GM19043 (cell line): ENCODE measurements at regions not wholly inside any gene's neighbourhood (a gene's known extent, or its start where the extent isn't known, plus 50 kb on each side); places are given as distances from the start of the nearest gene placed in this dataset.

ENCODE experiments used
- ATAC-seq: cut with Tn5 transposase; IDR thresholded peaks from one replicate; pipeline ENCODE4 v1.9.1; 2021; ENCODE audit warnings: low read depth; ENCODE audit not compliant: unreplicated experiment

DNA sequence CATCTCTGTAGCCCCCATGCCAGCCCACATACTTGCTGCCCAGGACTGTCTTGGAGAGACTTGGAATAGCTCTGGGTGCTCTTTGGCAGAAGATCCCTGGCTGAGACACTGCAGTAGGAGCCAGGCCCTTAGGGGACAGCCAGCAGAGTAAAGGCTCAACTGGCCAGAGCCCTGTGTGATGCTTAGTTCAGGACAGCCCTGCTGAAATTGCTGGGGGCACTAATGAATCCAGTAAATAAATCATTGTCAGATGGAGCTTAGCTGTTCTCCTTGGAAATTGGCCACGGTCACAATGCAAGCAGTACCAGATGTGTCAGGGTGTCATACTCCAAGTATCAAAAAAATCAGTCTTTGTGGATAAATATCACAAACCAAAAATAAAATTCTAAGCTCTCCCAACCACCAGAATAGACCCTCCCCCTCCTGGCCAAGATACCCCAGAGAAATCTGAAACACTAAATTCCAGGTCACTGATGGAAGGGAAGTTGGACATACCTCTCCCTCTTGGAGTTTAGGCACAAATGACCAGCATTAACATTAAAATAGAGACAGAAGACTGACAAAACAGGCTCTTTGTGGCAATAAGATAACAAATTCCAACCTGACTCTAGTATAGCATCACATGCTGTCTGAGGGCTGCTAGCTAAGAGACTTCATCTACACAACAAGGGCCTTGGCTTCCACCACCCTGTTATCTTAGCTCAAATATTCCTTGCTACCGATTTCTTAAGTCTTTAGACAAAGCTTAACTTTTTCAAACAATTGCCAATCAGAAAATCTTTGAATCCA lies 83.2 kb upstream of the DNAH14 start:
- ATAC-seq: no peak

DNA sequence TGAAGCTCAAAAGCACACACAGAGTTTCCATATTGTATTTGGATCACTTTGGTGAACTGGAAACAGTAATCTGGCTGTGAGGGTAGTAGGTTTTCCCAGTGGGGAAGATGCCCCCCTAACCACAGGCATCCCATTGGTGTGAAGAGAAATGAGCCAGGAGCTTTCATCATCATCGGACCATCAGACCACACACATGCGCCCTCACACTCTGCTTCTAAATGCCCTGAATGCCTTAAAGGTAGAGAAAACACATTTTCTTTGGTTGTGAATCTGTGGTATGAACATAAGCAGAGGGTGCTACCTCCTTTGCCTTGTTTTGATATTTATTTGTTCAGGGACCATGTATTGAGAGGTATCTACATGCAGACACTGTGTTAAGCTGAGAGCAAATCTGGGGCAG lies 79.0 kb upstream of the DNAH14 start:
- no peak for ATAC-seq

DNA sequence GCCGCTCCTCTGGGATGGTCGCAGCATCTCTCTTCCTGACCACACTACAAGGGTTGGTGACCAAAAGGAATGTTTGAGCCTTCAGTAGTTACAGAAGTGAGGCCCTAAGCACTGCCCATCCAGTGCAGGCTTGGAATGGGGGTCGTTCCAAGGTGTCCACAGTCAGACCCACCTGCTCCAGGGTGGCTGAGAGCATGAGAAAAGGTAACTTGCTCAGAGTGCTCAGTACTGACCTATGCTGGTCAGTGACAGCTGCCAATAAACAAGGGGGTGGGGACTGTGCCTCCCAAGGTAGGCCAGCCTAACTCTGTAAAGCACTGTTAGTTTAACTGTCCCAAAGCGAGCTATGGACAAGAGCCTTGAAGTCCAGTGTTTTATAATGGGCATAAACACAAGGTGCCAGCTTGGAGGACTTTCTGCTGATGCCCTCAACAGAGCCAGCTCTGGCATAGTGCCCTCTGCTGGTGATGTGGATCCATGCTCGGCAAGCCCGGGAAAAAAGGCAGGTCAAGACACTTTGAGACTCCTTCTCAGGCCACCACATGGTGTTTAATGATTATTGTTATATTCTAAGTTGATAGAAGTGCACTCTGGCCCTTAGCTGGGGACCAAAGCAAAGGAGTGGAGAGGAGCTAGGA lies 78.1 kb upstream of the DNAH14 start:
- ATAC-seq: peak; percentile 60

DNA sequence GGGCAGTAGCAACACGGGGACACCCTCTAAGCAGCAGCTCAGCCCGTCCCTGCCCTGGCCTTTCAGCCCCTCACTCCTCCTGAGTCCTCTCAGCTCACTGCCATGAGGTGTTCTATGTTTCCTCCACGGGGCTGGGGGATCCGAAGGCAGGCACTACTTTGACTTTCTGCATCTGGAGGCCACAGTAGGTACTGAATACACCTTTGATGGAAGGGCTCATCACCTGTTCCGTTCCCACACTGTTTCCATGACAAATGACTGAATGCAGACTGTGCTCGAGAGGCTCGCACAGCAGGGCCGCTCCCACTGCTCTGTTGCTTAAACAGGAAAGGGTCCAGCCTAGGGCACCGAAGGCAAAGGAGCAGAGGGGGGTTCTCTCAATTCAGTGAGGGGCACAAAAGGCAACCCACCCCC lies 77.6 kb upstream of the DNAH14 start:
- ATAC-seq: no peak

DNA sequence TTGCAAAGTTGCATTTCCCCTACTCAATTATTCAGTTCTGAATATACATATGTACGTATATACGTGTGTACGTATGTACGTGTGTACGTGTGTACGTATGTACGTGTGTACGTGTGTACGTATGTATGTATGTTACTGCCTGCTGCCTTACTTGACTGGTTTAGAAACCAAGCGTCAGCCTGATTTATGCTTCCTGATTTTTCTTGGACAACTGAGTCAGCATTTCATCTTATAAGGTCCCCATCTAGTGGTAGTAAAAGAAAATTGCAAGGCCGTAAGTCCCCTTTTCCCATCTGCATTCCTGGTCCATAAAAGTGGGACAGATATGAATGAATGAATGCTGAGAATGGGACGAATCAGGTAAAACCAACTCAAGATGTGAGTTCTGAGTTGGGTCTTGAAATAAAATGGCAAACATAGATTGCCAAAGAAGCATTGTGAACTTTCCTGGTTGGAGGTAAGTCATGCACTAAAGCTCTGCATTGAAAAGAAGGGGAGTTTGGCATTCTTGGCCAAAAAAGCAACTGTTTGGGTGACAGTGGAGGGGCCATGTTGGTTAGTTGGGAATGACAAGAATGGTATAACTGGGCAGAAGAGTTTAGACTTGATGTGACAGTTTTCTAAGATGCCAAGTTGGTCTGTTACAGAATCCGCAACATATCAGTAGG lies 76.4 kb upstream of the DNAH14 start:
- ATAC-seq: no peak

DNA sequence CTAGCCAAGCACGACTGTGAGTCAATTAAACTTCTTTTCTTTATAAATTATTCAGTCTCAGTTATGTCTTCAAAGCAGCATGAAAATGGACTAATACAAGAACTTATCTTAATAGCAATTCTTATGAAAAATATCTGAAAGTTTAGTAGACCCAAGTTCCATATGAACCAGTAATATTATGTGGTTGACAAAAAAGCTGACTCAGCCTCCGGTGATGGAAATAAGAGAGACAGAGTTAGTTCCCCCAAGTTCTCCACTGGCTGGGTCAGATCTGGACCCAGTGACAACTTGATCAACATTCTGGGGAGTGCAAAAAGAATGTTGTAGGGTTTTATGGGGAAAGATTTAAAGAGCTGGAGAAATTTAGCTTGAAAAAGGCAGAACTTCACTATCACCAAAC lies 72.5 kb upstream of the DNAH14 start:
- no peak for ATAC-seq

DNA sequence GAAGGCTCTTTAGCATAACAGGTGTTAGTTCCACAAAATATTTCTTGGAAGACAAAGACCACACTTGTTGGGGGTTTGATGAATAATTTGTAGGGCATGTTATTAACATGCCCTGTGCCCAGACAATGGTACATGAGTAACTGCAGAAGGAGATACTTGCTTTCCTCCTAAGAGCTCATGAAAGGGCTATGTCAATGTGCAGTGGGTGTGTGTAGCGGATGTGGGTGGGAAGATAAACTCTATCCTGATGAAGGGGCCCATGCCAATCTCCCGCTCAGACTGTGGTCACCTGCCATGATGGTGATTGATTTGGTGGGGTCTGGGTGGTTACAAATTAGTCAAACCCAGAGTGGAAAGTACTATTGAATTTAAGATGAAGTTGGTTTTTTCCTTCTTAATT lies 69.8 kb upstream of the DNAH14 start:
- no peak for ATAC-seq

DNA sequence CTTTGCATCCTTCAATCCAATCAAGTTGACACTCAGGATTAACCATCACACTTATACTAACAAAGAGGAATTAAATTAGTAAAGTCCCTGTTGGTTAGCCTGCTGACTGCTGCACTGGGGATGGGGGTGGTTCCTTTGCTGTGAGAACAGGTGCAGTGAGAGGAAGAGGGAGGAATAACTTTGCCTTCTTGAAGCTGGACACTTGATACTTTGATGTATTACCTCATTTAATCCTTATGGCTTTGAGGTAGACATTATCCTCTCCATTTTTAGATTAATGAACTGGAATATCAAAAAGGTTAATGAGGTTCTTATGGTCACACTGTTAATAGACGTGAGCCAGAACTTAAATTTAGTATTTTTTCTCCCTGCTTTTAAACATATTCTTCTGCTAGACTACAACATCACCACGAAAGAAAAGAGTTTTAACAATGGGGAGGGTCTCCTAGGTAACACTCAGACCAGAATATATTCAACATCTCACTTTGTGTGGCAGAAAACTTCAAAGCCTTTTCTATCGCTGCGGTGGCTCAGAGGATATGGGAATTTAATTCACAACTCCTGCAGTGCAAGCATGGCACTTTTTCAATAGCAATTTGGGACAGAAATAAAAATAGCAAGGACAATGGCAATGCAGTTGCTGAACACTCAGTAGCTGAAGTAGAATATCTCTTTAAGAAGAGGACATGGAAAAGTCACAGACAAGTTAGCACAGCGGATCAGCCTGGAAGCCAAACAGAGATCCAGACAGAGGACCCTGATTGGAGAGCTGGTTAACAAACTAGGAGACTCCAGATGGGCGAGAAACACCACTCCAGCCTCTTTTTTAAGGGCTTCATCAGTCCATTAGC lies 68.8 kb upstream of the DNAH14 start:
- no peak for ATAC-seq

DNA sequence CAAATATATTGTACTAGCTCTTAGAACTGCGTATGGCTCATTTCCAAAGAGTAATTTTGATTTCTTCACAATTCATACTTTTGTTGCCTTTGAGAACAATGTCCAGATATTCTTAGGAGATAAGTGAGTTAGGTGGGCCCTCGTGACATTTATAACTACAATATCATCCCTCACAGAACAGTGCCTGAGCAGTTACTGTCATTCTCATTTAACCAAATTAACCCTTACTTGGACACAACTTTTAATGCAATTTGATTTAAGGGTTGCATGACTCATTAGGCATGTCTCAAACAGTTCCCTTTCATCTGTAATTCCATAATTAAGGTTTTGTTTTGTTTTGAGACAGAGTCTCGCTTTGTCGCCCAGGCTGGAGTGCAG lies 68.1 kb upstream of the DNAH14 start:
- no peak for ATAC-seq

DNA sequence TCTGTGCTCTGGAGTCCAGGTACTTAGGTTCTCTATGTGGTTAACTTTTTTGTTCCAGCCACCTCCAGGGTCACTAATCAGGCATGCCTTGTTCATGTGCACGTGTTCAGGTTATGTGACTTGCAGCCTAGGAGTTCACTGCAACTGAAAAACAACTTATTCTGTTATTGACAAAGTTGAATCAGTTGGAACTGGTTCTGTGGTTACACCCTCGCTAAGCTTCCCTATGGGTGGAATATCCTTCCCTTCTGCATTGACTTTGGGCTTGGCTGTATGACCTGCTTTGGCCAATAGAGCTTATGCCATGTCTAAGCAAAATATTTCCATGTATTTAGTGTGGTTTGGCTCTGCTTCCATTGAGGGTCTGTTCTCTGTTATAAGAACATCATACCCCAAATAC lies 66.0 kb upstream of the DNAH14 start:
- ATAC-seq: no peak

DNA sequence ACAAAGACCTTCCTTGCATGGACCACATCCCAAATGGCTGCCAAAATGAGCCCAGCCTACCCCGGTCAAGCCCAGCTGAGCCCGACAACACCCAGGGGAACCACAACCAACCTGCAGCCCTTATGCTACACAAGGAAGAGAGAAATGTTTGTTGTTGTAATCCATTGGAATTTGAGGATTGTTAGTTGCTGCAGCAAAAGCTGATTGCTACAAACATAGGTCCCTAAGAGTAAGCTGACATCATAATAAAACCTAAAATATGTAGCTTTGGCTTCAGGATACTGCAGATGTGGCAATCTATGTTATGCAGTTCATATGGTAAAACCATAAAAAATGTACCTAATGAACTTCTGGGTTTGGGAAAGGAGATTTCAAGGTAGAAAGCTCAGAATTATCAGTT lies 65.5 kb upstream of the DNAH14 start:
- ATAC-seq: no peak

DNA sequence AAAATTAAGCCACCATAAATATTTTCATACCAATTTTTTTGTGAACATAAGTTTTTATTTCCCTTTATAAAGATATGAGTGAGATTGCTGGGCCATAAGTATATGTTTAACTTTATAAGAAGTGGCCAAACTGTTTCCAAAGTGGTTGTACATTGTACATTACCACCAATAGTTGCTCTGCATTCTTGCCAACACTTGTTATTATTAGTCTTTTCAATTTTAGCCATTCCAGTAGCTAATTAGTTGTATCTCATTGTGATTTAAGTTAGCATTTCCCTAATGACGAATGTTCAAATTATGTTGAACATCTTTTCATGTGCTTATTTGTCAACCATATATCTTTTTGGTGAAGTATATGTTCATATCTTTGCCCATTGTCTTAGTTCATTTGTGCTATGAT lies 64.0 kb upstream of the DNAH14 start:
- no peak for ATAC-seq

DNA sequence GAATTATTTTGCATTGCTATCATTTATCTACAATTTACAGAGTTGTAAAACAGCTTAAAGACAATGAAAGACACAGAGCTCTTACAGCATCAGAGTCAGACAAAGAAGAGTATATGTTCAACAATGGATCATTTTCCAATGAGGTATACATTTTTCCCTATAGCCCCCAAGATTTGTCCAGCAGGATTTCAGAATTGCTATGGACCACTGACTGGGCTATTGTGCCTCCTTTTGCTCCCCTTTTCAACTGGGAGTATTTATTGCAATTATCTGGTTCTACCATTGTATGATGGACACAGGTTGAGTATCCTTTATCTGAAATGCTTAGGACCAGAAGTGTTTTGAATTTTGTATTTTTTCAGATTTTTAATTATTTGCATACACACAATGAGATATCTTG lies 62.5 kb upstream of the DNAH14 start:
- no peak for ATAC-seq

DNA sequence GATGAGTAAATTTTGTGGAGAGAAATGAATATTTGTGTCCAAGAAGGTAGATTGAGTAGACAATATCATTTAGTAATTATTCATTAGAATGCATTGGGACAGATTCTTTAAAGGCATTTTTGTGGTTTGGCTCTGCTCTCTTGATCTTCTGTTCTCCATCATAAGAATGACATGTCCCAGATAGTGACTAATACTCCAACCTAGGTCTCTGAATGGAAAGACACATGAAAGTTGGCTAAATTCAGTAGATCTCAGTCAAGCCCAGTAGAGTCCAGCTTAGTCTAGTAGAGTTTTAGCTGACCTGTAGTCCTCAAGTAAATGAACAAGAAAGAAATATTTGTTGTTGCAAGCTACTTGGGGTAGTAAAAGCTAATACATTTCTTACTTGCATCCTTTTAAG lies 61.8 kb upstream of the DNAH14 start:
- no peak for ATAC-seq

DNA sequence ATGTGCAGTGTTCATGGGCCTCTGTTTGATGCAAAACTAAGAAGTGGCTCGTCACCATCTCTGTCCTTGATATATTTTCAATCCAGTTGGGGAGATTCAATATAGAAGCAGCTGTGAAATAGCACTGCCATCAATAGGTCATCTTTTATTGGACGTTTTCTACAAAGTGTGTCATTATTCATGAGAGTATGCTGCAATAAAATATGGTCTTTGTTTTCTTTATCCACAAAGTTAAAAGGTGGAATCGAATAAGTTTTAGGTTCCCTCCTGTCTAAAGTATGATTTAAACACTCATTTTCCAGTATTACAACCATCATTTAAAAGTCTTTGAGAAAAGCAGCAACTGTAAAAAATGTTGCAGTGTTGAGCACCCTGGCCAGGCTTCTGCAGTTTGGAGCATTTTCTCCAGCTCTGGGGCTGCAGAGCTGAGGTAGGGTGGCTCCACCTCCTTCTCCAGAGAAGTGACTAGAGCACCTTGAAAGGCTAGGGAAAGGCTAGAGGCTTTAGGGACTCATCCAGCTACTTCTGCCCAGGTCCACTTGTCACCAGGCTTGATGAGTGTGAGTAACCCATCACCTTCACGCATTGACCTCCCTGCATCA lies 56.5 kb upstream of the DNAH14 start:
- ATAC-seq: no peak

DNA sequence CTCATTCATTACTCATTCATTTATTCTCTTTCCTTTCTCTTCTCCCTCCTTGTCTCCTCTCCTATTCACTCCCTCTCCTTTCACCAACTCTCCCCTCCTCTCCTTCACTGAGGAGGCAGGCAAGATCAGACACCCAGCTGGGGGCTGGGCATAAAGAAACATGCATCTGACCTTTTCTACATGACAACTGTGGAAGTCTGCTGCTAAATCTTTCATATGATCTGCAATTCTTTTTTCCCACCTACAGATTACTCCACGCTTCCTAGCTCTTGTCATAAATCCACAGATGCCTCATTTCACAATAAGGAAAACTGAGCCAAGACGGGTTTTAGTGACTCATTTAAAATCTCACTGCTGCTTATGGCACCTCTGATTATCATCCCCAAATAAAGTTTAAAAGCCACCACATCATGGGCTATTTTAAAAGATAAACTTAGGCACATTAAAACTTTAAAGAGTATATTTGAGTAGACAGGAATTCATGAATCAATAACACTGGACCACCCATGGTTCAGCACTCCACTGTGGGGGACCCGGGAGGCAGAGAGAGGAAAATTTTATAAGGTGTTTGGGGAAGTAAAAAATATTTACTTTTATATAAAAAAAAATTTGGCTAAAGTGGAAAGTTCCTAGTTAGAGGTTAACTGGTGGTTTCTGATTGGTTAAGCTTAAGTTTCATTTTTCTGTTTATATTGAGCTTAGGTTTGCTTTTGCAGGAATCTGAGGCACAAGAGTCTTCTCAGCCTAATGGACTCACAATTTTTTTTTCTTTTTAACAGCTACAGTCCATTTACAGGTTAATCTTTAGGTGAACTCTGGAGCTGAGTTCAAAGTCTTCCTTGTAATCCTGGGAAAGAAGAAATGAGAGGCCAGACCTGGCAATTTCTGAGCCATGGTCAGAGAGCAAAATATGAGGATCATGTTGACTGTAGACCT lies 55.8 kb upstream of the DNAH14 start:
- no peak for ATAC-seq

DNA sequence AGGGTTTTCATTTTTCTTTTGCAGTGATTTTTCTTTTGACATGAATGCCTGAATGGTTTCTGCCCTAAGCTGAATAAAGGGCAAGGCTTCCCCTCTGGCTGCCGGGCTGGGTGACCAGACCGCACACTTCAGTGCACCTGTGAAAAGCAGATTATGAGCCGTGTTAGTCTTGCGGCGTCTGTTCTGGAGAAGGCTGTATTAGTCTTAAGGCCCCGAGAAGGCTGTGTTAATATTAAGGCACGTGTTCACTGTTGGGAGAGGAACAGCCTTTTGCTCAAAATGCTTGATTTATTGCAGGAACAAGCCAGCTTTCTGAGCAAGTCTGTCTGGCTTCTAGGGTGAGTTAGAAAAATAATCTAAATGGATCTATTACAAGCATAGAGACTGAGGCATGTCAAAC lies 54.7 kb upstream of the DNAH14 start:
- no peak for ATAC-seq

DNA sequence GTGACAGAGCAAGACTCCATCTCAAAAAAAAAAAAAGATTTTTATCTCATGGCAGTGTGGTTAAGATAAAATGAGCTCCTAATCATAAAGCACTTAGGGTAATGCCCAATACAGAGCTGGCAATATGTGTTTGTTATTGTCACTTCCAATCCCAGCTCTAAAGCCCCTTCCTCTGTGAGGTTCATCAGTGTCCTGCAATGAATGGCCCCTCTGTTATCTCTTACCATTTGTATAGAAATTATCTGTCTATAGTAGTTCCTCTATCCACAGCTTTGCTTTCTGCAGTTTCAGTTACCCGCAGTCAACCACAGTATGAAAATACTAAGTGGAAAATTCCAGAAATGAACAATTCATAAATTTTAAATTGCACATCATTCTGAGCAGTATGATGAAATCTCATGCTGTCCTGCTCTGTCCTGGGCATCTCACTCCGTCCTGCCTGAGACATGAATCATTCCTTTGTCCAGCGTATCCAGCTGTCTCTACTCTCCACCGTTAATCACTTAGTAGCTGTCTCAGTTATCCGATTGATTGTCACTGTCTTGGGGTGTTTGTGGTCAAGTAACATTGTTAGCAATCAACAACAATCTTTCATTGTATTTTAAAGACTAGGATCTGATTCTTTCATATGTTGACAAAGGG lies 50.2 kb upstream of the DNAH14 start:
- ATAC-seq: no peak
